KMS-11 (cell line): ENCODE measurements at regions not wholly inside any gene's neighbourhood (a gene's known extent, or its start where the extent isn't known, plus 50 kb on each side); places are given as distances from the start of the nearest gene placed in this dataset.
"Not testable (repeated sequence)": the region's sequence is repeated elsewhere in the genome, so short reads cannot be mapped to it uniquely, and the experiment has no call there.

Experiments used
- H2AFZ ChIP-seq: fragments of 200-600 bp; sonication (generic); 2 replicates; pipeline ENCODE4 v1.6.1; 2016; ENCODE audit warnings: antibody characterized with exemption, mixed run types, low read depth
- H3K27ac ChIP-seq: fragments of 200-600 bp; sonication (generic); 2 replicates; pipeline ENCODE4 v1.6.1; 2016; ENCODE audit warnings: mild to moderate bottlenecking, mixed run types
- H3K27me3 ChIP-seq: fragments of 200-600 bp; sonication (generic); 2 replicates; pipeline ENCODE4 v1.6.1; 2017; ENCODE audit warnings: mild to moderate bottlenecking, low read depth, mixed run types, moderate library complexity; ENCODE audit not compliant: insufficient read depth
- H3K36me3 ChIP-seq: fragments of 200-600 bp; sonication (generic); 2 replicates; pipeline ENCODE4 v1.6.1; 2017; ENCODE audit warnings: mild to moderate bottlenecking, mixed run types; ENCODE audit not compliant: insufficient read depth
- H3K4me1 ChIP-seq: fragments of 200-600 bp; sonication (generic); 2 replicates; pipeline ENCODE4 v1.6.1; 2016; ENCODE audit warnings: mild to moderate bottlenecking, low read depth, mixed run types; ENCODE audit not compliant: poor library complexity, severe bottlenecking
- H3K4me2 ChIP-seq: fragments of 200-600 bp; sonication (generic); 2 replicates; pipeline ENCODE4 v1.7.0; 2016; ENCODE audit warnings: mild to moderate bottlenecking, mixed run types
- H3K4me3 ChIP-seq: fragments of 200-600 bp; sonication (generic); IDR thresholded peaks from 2 replicates; pipeline ENCODE4 v1.6.1; 2017; ENCODE audit warnings: low read depth, low read length, mixed read lengths; ENCODE audit not compliant: insufficient read depth
- H3K79me2 ChIP-seq: fragments of 200-600 bp; sonication (generic); 2 replicates; pipeline ENCODE4 v1.6.1; 2016; ENCODE audit warnings: low read depth, mixed run types; ENCODE audit not compliant: insufficient read depth
- H3K9ac ChIP-seq: fragments of 200-600 bp; sonication (generic); 2 replicates; pipeline ENCODE4 v1.6.1; 2016; ENCODE audit warnings: mild to moderate bottlenecking, mixed run types
- H4K20me1 ChIP-seq: fragments of 200-600 bp; sonication (generic); 2 replicates; pipeline ENCODE4 v1.6.1; 2016; ENCODE audit warnings: mild to moderate bottlenecking, mixed run types; ENCODE audit not compliant: insufficient read depth
- CTCF ChIP-seq: fragments of 200-600 bp; sonication (generic); conservative IDR thresholded peaks from 2 replicates; pipeline ENCODE4 v1.6.1; 2017; ENCODE audit warnings: low read depth, mild to moderate bottlenecking, antibody characterized with exemption, low read length, moderate library complexity, mixed read lengths

- no peaks in the 10 kb centered on the region for H3K4me1 ChIP-seq
- H3K4me3 ChIP-seq, result no peak overlapping the region
- no peak overlapping the region for H3K4me2 ChIP-seq
- H3K36me3 ChIP-seq, result no peaks in the 10 kb centered on the region
- no peak for TF ChIP-seq CTCF
- H3K27me3 ChIP-seq, result no peaks in the 10 kb centered on the region
- no peak overlapping the region for H3K27ac ChIP-seq
- no peak overlapping the region for H3K9ac ChIP-seq
- H4K20me1 ChIP-seq, result no peaks in the 10 kb centered on the region
- no peak overlapping the region for H2AFZ ChIP-seq
- H3K79me2 ChIP-seq, result no peaks in the 10 kb centered on the region
These were observed 326.2 kb upstream of the NCKAP5 start for GRCh38 chr2:133894429-133894828.

GRCh38 chr2:133897838-133898237 lies 329.6 kb upstream of the NCKAP5 start:
- H2AFZ ChIP-seq, H3K27ac ChIP-seq, H3K9ac ChIP-seq, H4K20me1 ChIP-seq, H3K27me3 ChIP-seq, H3K4me3 ChIP-seq, H3K36me3 ChIP-seq, H3K4me2 ChIP-seq, H3K4me1 ChIP-seq, H3K79me2 ChIP-seq: not testable (repeated sequence)

DNA sequence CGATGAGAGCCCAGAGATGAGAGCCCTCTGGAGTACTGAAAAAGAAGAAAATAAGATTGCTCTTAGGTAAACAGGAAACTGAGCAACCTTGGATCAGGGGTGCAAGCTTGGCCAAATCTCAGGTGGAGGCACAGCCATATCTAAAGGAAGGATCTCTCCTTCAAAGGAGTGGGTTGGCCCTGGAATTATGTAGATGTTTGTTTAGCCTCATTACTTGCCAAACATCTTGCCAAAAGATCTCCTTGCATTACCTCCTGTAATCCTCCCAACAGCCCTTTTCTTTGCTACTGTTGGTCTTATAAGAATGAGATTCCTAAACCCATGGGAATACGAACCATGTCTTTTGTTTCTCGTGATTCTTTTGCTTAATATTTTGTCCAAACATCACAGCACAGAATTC lies 332.6 kb upstream of the NCKAP5 start:
- no peak overlapping the region for H2AFZ ChIP-seq
- no peak overlapping the region for H3K27ac ChIP-seq
- no peak for TF ChIP-seq CTCF

DNA sequence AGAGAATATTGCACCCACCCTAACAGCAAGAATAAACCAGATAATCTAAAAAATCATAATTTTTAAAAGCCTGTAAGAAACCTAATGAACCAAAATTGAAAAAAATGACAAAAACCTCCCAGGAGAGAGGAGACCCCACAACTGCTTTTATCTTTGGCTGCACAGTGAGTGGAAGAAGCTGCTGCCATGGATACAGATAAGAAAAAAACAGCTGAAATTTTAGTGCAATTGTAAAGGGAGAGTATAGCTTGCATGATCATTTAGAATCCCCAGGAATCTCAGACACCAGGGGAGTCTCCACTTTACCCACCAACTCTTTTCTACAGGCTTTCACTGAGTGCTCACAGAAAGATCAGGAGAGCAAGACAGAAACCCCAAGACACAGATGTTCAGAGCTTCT lies 338.1 kb upstream of the NCKAP5 start:
- Histone ChIP-seq H3K4me3 (no peak overlapping the region), H3K36me3 (no peaks in the 10 kb centered on the region), H3K79me2 (no peaks in the 10 kb centered on the region), H3K27ac (no peak overlapping the region), H3K4me1 (no peaks in the 10 kb centered on the region), H4K20me1 (no peaks in the 10 kb centered on the region), H3K27me3 (no peaks in the 10 kb centered on the region), H2AFZ (no peak overlapping the region), H3K4me2 (no peak overlapping the region), H3K9ac (no peak overlapping the region)
- no peak for TF ChIP-seq CTCF

More for the DNA sequence above, 332.6 kb upstream of the NCKAP5 start:
- Histone ChIP-seq H3K36me3 (no peaks in the 10 kb centered on the region), H3K4me1 (no peaks in the 10 kb centered on the region), H3K4me3 (no peak overlapping the region), H3K4me2 (no peak overlapping the region), H4K20me1 (no peaks in the 10 kb centered on the region), H3K79me2 (no peaks in the 10 kb centered on the region), H3K27me3 (no peaks in the 10 kb centered on the region), H3K9ac (no peak overlapping the region)

GRCh38 chr2:133906926-133907325 lies 338.7 kb upstream of the NCKAP5 start:
- Histone ChIP-seq H2AFZ (no peak overlapping the region), H3K4me1 (no peaks in the 10 kb centered on the region), H3K4me2 (no peak overlapping the region), H3K27me3 (no peaks in the 10 kb centered on the region), H3K27ac (no peak overlapping the region), H4K20me1 (no peaks in the 10 kb centered on the region), H3K4me3 (no peak overlapping the region), H3K9ac (no peak overlapping the region), H3K36me3 (no peaks in the 10 kb centered on the region), H3K79me2 (no peaks in the 10 kb centered on the region)
- no peak for TF ChIP-seq CTCF
